ENCODE measurements at regions not wholly inside any gene's neighbourhood (a gene's known extent, or its start where the extent isn't known, plus 50 kb on each side); places are given as distances from the start of the nearest gene placed in this dataset.

- DNase-seq = no peak
Observed at GRCh38 chr18:47458483-47458882, 207.0 kb upstream of the SKOR2 start.

GRCh38 chr18:47457614-47458013 lies 206.2 kb upstream of the SKOR2 start:
- no peak for DNase-seq

- no peak for DNase-seq
Observed at GRCh38 chr18:47453038-47453437, 201.6 kb upstream of the SKOR2 start.

- no peak for DNase-seq
Observed at GRCh38 chr18:47448956-47449355, 197.5 kb upstream of the SKOR2 start.

- DNase-seq = no peak
Observed at GRCh38 chr18:47441914-47442313, 190.5 kb upstream of the SKOR2 start.

- DNase-seq = no peak
Observed at GRCh38 chr18:47438001-47438400, 186.5 kb upstream of the SKOR2 start.

- DNase-seq = no peak
Observed at GRCh38 chr18:47436871-47437270, 185.4 kb upstream of the SKOR2 start.

- no peak for DNase-seq
Observed at GRCh38 chr18:47434214-47434746, 182.8 kb upstream of the SKOR2 start.

GRCh38 chr18:47427923-47428637 lies 176.6 kb upstream of the SKOR2 start:
- no peak for DNase-seq

- no peak for DNase-seq
Observed at GRCh38 chr18:47427072-47427471, 175.6 kb upstream of the SKOR2 start.

- no peak for DNase-seq
Observed at GRCh38 chr18:47425365-47425764, 173.9 kb upstream of the SKOR2 start.

GRCh38 chr18:47422524-47422923 lies 171.1 kb upstream of the SKOR2 start:
- no peak for DNase-seq

- no peak for DNase-seq
Observed at GRCh38 chr18:47420130-47420529, 168.7 kb upstream of the SKOR2 start.

- no peak for DNase-seq
Observed at GRCh38 chr18:47418746-47419145, 167.3 kb upstream of the SKOR2 start.

- DNase-seq = no peak
Observed at GRCh38 chr18:47417807-47418206, 166.3 kb upstream of the SKOR2 start.

- DNase-seq = no peak
Observed at GRCh38 chr18:47415881-47416280, 164.4 kb upstream of the SKOR2 start.

GRCh38 chr18:47413327-47413726 lies 161.9 kb upstream of the SKOR2 start:
- no peak for DNase-seq

GRCh38 chr18:47412924-47413323 lies 161.5 kb upstream of the SKOR2 start:
- no peak for DNase-seq

GRCh38 chr18:47411159-47411558 lies 159.7 kb upstream of the SKOR2 start:
- DNase-seq = no peak

- DNase-seq = no peak
Observed at GRCh38 chr18:47410139-47410538, 158.7 kb upstream of the SKOR2 start.

- DNase-seq = no peak
Observed at GRCh38 chr18:47409519-47409918, 158.1 kb upstream of the SKOR2 start.

GRCh38 chr18:47407736-47408135 lies 156.3 kb upstream of the SKOR2 start:
- no peak for DNase-seq

GRCh38 chr18:47404845-47405244 lies 153.4 kb upstream of the SKOR2 start:
- no peak for DNase-seq

GRCh38 chr18:47403949-47404348 lies 152.5 kb upstream of the SKOR2 start:
- DNase-seq = no peak

GRCh38 chr18:47403317-47403716 lies 151.9 kb upstream of the SKOR2 start:
- no peak for DNase-seq
